ENCODE measurements at regions not wholly inside any gene's neighbourhood (a gene's known extent, or its start where the extent isn't known, plus 50 kb on each side); places are given as distances from the start of the nearest gene placed in this dataset.

DNA sequence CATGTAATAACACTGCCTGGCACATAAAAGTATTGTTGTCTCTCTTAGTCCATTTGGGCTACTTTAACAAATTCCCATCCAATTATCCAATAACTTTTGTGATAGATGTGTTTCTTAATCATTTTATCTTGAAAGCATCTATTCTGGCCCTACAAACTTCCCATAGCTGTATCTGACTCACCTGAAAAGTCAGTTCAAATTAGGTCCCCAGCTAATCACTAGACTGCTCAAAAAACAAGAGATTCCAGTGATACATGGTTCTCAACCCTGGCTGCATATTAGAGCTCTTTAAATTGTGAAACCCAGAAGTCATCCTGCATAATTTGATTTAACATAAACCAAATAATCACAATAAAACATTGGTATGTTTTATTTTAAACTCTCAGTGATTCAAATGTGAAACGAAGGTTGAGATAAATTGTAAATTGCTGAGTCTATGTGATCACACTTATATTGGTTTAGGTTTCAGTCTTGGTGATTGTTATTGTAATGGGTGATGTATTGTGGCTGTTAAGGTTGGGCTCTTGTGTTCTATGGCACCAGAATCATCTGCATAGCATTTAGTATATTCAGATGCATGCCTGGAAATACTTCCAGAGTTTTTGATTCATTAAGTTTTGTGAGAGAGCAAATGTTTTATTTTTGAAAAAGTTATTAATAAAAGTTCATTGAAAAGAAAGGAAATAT is 268.9 kb upstream of the KCNMB2 start:
- no peak overlapping the region for H3K4me3 ChIP-seq (ENCODE audit: low read length)
- TF ChIP-seq ZNF274 (IDR thresholded peaks at IDR 0.05; ENCODE audit: low read depth, low read length), result no peak

DNA sequence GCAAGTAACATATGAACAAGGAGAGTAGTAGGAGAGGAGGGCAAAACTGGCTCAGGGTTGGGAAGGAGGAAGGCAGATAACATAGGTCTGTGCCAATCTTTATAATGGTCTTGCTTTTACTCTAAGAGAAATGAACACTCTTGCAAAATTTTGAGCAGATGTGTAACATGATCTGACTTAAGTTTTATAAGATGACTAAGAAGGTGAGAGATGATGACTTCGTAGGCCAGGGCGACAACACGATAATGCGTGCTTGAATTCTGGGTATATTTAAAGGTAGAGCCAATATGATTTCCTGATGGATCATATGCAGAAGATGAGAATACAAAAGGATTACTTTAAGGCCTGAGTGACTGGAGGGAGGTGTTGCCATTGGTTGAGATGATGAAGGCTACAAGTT is 265.4 kb upstream of the KCNMB2 start:
- no peak overlapping the region for H3K4me3 ChIP-seq (ENCODE audit: low read length)
- TF ChIP-seq ZNF274 (IDR thresholded peaks at IDR 0.05; ENCODE audit: low read depth, low read length), result no peak

DNA sequence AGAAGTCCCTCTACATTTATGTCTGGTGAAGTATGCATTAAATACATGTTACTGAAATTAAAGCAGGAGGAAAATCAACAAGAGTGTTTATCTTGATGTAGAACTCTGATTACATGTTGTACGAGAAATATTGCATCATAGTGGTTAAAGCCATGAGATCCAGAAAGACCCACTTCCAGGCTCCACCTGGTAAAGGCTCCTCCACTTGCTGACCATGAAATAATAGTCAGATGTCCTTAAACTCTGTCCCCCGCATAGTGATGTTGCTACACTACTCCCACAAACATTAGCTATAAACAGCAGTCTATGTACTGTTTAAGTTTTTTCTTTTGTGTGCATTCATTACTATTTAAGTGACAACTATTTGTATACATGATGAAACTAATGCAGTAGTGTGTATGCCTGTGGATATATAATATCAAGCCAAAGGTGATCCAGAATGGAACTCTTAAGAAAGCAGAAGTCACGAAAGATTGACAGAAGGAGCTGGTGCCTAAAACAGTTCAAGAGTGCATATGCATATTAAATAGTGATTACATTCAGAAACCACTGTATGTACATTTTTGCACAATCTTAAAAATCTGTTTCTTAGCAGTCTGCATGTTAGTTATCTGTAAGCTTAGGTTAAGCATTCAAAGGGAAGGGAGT is 264.4 kb upstream of the KCNMB2 start:
- no peak overlapping the region for H3K4me3 ChIP-seq (ENCODE audit: low read length)
- TF ChIP-seq ZNF274 (IDR thresholded peaks at IDR 0.05; ENCODE audit: low read depth, low read length), result no peak

- H3K4me3 ChIP-seq (ENCODE audit: low read length), result no peak overlapping the region
- TF ChIP-seq ZNF274 (IDR thresholded peaks at IDR 0.05; ENCODE audit: low read depth, low read length), result no peak
Measured at GRCh38 chr3:178272841-178273240, 263.4 kb upstream of the KCNMB2 start.

- no peak for TF ChIP-seq ZNF274 (IDR thresholded peaks at IDR 0.05; ENCODE audit: low read depth, low read length)
- H3K4me3 ChIP-seq (ENCODE audit: low read length), result no peak overlapping the region
Measured at GRCh38 chr3:178274711-178275110, 261.5 kb upstream of the KCNMB2 start.

- no peak for TF ChIP-seq ZNF274 (IDR thresholded peaks at IDR 0.05; ENCODE audit: low read depth, low read length)
- no peak overlapping the region for H3K4me3 ChIP-seq (ENCODE audit: low read length)
Measured at GRCh38 chr3:178275311-178275710, 260.9 kb upstream of the KCNMB2 start.

DNA sequence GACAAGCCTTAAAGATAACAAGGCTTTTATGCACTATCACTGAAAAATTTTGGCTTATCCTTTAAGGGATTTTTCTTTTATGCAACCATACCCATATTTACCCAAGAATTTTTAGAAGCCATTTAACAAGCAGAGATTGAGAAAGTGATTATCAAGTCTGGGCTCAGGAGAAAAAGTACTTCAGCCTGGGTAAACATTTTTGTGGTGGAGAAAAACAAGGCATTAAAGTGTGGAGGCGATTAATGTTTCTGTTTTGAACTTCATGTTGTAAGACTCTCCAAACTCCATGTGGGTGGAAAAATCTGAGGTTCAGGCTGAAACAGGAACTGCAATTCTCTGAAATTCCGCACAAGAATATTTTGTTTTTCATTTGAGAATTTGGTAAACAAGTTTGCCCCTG is 260.4 kb upstream of the KCNMB2 start:
- TF ChIP-seq ZNF274 (IDR thresholded peaks at IDR 0.05; ENCODE audit: low read depth, low read length), result no peak
- H3K4me3 ChIP-seq (ENCODE audit: low read length), result no peak overlapping the region

GRCh38 chr3:178277605-178278004 is 258.6 kb upstream of the KCNMB2 start:
- no peak overlapping the region for H3K4me3 ChIP-seq (ENCODE audit: low read length)
- TF ChIP-seq ZNF274 (IDR thresholded peaks at IDR 0.05; ENCODE audit: low read depth, low read length), result no peak

- TF ChIP-seq ZNF274 (IDR thresholded peaks at IDR 0.05; ENCODE audit: low read depth, low read length), result no peak
- H3K4me3 ChIP-seq (ENCODE audit: low read length), result no peak overlapping the region
Measured at GRCh38 chr3:178283561-178283960, 252.7 kb upstream of the KCNMB2 start.

- TF ChIP-seq ZNF274 (IDR thresholded peaks at IDR 0.05; ENCODE audit: low read depth, low read length), result no peak
- H3K4me3 ChIP-seq (ENCODE audit: low read length), result no peak overlapping the region
Measured at GRCh38 chr3:178284181-178284580, 252.1 kb upstream of the KCNMB2 start.

DNA sequence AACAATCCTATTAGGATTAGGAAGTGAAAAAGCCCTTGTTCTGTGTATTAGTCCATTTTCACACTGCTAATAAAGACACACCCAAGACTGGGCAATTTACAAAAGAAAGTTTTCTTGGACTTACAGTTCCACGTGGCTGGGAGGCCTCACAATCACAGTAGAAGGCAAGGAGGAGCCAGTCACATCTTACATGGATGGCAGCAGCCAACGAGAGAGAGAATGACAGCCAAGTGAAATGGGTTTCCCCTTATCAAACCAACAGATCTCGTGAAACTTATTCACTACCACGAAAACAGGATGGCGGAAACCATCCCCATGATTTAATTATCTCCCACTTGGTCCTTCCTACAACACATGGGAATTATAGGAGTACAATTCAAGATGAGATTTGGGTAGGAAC is 248.2 kb upstream of the KCNMB2 start:
- H3K4me3 ChIP-seq (ENCODE audit: low read length), result no peak overlapping the region
- TF ChIP-seq ZNF274 (IDR thresholded peaks at IDR 0.05; ENCODE audit: low read depth, low read length), result no peak

- no peak for TF ChIP-seq ZNF274 (IDR thresholded peaks at IDR 0.05; ENCODE audit: low read depth, low read length)
- H3K4me3 ChIP-seq (ENCODE audit: low read length), result no peak overlapping the region
Measured at GRCh38 chr3:178289544-178290160, 246.6 kb upstream of the KCNMB2 start.

GRCh38 chr3:178291574-178292370 is 244.5 kb upstream of the KCNMB2 start:
- TF ChIP-seq ZNF274 (IDR thresholded peaks at IDR 0.05; ENCODE audit: low read depth, low read length), result no peak
- H3K4me3 ChIP-seq (ENCODE audit: low read length), result no peak overlapping the region

GRCh38 chr3:178295292-178295912 is 240.8 kb upstream of the KCNMB2 start:
- no peak overlapping the region for H3K4me3 ChIP-seq (ENCODE audit: low read length)
- TF ChIP-seq ZNF274 (IDR thresholded peaks at IDR 0.05; ENCODE audit: low read depth, low read length), result no peak

Measured in GM08714 (cell line).